Mammary epithelial cell (primary cell): ENCODE measurements at regions not wholly inside any gene's neighbourhood (a gene's known extent, or its start where the extent isn't known, plus 50 kb on each side); places are given as distances from the start of the nearest gene placed in this dataset.

Experiments
- EZH2 ChIP-seq: IDR thresholded peaks from 2 replicates; pipeline ENCODE4 v1.6.1; 2012; ENCODE audit warnings: low read length, inconsistent platforms, borderline replicate concordance
- TF ChIP-seq, protein P1 (sequence below), 2 donors: IDR thresholded peaks in 1 of 2; conservative IDR thresholded peaks in 1 of 2; 2 replicates each; pipeline ENCODE4 v1.5.1; 2011 to 2012; ENCODE audit warnings: inconsistent platforms in 2 of 2, low read length in 2 of 2, mild to moderate bottlenecking in 2 of 2, control low read depth in 1 of 2, low read depth in 1 of 2; ENCODE audit not compliant: insufficient read depth in 1 of 2; ENCODE audit errors: extremely low read depth in 1 of 2

DNA sequence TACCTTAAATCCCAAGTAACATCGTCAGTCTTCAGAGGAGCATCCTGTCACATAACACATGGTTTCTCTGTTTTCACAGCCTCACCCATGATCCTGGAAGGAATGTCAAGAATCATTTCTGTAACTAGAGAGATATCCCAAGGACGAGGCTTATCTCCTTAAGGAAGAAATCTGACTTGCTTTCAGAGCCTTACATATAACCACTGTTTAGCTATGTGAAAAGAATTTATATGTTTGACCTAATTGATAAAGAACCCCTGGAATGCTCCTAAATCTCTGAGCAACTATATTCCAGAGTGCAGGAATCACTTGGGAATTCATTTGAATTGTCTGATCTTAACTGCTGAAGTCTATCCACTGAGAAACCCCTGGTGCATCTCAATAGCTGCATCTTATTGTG, 243.1 kb downstream of the ALDH8A1 start:
- TF ChIP-seq, protein P1, sequence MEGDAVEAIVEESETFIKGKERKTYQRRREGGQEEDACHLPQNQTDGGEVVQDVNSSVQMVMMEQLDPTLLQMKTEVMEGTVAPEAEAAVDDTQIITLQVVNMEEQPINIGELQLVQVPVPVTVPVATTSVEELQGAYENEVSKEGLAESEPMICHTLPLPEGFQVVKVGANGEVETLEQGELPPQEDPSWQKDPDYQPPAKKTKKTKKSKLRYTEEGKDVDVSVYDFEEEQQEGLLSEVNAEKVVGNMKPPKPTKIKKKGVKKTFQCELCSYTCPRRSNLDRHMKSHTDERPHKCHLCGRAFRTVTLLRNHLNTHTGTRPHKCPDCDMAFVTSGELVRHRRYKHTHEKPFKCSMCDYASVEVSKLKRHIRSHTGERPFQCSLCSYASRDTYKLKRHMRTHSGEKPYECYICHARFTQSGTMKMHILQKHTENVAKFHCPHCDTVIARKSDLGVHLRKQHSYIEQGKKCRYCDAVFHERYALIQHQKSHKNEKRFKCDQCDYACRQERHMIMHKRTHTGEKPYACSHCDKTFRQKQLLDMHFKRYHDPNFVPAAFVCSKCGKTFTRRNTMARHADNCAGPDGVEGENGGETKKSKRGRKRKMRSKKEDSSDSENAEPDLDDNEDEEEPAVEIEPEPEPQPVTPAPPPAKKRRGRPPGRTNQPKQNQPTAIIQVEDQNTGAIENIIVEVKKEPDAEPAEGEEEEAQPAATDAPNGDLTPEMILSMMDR (conservative IDR thresholded peaks at IDR 0.05 in 1 of 2, IDR thresholded peaks at IDR 0.05 in 1 of 2; ENCODE audit: extremely low read depth in 1 of 2, insufficient read depth in 1 of 2, low read depth in 1 of 2, low read length in 2 of 2): no peak
- TF ChIP-seq EZH2: no peak
